RKO (cell line): ENCODE measurements at regions not wholly inside any gene's neighbourhood (a gene's known extent, or its start where the extent isn't known, plus 50 kb on each side); places are given as distances from the start of the nearest gene placed in this dataset.
"Not testable (repeated sequence)": the region's sequence is repeated elsewhere in the genome, so short reads cannot be mapped to it uniquely, and the experiment has no call there.

Source experiments
- DNase-seq: peaks from one replicate; pipeline ENCODE4 v3.0.0-alpha.2; 2016; ENCODE audit warnings: low spot score

GRCh38 chr3:159727506-159727905 is 261.1 kb upstream of the IL12A start:
- DNase-seq = no peak

DNA sequence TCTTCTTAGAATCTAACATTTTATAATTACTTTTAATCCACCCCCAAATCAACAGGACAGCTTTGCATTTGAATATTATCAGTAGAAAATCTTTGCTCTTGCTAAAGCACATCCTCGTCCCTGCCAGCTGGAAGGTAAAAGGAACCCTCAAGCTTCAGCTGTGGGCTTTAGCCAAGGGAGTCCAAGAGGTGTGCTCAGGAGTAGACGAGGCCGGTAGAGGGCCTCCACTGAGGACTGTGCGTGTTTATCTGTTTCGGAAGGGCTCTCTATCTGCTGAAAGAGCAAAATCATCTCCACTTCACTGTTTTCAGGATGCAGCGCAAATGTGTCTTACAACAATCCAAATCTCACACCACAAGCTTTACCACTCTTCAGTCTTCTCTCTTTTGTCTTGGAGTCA is 257.4 kb upstream of the IL12A start:
- no peak for DNase-seq

GRCh38 chr3:159732172-159733111 is 256.2 kb upstream of the IL12A start:
- DNase-seq = no peak

DNA sequence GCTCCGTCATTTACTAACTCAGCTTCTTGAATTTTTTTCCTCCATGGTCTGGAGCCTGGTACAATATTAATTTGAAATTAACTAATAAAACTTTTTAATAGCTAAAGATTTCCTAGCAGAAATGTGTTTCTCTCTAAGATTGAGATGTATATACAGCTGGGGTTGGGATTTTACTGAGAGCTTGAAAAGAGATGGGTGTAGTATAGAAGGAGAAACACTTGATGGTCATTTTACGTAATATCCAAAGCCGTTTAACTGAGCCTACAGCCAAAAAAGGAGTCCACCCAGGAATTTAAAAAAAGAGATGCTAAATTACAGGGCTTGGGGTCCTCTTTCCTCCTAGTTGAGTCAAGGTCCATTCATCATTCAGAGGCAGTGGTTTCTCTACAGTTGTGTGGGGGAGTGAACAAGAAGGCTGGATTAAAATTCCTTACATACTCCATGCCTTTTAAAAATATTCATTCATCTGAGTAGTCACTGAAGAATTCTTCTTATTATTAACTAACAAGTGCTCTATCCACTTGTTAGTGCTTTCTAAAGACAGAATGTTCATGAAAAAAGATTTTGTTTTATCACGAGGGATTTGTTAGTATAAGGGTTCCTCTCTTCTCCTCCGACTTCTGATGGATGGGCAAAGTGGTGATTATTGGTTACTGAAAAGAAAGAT is 255.3 kb upstream of the IL12A start:
- no peak for DNase-seq

DNA sequence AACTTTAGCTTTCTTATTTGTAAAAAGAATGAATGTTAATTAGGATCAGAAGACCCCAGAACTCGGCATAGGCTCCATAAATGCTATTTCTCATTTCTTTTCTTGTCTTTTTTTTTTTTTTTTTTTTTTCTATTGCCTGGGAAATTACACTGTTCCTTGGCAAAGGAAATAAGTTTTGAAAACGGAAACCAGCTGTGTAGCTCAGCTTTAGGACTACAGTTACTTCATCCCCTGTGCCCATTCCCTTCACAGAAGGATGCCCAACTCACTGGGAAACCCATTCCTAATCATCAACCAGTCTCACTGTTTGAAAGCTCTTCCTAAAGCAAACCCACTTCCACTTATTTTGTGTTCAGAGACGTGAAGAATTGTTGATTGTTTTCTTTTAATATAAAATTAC is 254.0 kb upstream of the IL12A start:
- DNase-seq = no peak

- no peak for DNase-seq
Measured at GRCh38 chr3:159739166-159739565, 249.5 kb upstream of the IL12A start.

DNA sequence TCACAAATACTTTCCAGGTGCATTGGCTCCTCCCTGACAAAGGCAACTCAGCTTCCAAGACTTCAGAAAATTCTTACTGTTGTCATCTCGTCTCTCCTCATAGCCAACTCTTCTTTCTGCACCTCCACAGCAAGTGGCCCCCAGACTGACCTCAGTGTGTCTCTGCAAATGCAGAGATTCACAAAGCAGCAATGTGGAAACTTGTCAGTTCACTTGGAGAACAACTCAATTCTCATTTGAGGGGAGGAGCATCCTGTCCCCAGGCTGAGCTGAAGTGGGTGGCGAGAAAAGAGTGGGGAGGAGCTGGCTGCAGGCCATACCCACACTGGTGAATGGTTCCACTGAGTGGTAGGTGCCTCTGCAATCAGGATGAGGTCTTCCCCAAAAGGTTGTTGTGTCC is 248.7 kb upstream of the IL12A start:
- DNase-seq = no peak

DNA sequence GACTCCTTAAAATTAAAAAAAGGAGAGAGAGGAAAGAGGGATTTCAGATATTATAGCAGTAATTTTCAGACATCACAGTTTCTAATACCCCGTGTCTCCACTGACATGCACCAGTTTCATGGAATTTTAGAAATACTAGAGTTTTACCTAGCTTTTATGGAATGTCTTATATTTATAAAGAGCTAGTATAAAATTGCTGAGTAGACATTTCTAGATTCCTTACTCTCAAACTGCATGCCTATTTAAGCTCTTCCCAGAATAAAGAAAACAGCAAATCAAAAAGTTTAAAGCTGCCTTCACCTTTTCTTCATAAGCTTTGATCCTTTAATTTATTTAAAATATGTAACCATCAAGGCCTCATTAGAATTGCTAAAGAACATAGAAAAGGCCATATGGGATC is 247.4 kb upstream of the IL12A start:
- no peak for DNase-seq

- no peak for DNase-seq
Measured at GRCh38 chr3:159748425-159748824, 240.2 kb upstream of the IL12A start.

GRCh38 chr3:159749406-159749805 is 239.2 kb upstream of the IL12A start:
- DNase-seq = no peak

DNA sequence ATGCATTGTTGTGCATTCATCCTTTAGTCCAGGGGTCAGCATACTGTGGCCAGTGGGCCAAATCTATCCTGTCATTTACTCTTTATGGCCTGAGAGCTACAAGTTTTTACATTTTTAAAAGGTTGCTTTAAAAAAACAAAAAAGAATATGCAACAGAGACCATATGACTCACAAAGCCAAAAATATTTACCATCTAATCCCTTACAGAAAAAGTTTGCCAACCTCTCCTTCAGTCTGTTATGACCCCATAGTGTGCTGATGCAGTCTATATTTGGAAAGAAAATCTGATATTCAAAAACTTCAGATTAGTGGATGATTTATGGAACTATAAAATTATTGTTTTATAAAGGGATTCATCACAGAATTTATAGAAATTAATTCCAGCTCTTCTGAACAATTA is 237.5 kb upstream of the IL12A start:
- no peak for DNase-seq

DNA sequence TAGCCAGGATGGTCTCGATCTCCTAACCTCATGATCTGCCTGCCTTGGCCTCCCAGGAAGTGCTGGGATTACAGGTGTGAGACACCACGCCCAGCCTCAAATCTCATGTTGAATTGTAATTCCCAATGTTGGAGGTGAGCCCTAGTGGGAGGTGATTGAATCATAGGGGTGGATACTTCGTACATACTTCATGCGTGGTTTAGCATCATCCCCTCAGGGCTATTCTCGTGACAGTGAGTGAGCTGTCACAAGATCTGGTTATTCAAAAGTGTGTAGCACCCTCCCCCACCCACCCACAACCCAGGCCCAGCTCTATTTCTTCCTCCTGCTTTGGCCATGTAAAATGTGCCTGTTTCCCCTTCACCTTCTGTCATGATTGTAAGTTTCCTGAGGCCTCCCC is 236.9 kb upstream of the IL12A start:
- DNase-seq = no peak

- not testable (repeated sequence) for DNase-seq
Measured at GRCh38 chr3:159756279-159757207, 232.1 kb upstream of the IL12A start.

- DNase-seq = no peak
Measured at GRCh38 chr3:159757341-159758060, 231.1 kb upstream of the IL12A start.

DNA sequence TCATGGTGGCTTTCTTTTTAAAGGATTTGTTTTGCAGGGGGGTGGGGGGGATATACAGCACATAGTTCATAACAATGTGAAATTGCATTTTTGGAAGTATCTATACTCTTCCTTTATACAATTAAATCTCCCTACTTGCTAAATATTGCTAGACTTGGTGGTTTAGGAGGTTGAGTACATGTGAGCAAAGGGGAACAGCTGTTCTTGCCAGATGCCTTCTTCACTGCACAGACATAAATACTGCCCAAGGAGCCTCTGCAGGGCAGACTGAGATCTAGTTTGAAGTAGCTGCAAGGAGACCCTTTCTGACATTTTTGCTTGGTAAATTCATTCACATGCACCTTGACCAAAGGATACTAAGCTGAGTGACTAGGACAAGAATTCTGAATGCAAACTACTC is 228.6 kb upstream of the IL12A start:
- no peak for DNase-seq

DNA sequence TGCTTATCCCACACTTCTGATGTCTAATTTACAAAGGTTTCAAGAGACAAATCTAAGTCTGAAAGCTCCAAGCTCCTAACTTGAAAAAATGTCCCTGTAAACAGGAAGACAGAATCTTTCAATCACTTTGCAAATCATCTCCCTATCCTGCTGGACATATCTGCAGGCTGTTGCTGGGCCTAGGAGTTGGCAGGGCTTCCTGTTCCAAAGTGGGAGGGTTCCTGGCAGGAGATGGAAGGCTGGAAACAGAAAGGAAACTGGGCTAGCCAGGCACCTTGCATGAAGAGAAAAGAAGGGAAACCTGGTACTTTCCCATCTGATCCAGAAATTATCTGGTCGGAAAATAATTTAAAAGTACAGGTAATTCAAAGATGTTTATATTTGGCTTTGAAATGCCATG is 227.3 kb upstream of the IL12A start:
- DNase-seq = peak; percentile 16

DNA sequence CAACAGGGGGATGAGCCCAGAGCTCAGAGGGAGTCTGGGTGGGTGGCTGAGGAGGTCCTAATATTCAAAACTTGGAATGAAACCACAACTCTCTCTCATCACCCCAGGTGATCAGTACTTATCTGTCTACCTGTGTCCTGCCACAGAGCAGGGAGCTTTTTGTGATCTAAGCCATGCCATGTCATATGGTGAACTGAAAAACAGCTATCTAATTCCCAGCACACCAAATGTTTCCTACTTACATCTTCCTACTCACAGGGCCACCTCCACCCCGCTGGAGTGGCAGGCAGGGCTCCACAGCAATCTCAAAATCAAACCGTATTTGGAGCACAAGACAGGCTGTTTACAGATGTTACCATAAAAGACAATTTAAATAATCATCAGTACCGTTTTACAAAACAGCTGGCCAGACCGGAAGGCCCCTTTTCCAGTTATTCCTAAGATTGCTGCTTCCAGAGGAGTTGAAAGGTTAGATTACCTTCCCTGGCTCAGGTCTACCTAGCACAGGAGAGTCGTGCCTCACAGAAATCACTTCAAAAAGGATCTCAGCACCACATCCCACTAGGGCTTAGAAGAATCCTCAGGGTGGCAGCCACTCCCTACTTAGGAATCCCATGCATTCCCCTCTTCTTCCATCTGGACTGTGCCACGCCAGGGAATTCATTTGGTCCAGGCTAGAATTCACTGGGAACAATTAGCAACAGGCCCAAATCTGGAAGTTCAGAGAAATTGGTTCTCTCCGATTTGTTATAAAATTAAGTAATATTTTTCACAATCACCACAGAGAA is 226.6 kb upstream of the IL12A start:
- DNase-seq = peak; percentile 22

DNA sequence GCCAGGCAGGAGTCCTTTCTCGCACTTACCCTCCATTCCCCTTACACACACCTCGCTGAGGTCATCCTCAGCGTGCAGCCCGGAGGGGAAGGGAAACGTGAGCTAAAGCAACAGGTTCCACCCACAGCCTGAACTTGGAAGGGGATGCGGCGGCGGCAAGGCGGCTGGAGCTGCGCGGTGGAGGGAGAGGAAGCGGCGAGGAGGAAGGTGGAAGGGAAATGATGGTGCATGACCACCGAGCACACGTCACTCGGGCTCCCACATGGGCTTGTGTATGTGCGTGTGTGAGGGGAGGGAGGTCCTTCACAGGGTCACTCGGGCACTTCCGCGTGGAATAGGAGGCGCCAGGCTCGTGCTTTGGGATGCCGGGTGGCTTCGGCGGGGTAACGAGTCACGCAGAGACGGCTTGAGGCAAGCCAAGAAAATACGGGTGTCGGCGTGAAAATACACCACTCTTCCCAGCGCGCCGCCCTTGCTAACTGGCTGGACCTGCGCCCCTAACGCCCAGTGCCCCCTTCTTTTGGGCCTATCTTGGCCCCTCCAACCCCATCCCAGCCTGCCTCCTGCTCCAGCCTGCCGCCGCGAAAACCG is 225.5 kb upstream of the IL12A start:
- DNase-seq = peak; percentile 80

GRCh38 chr3:159763602-159764489 is 224.8 kb upstream of the IL12A start:
- DNase-seq = peak; percentile 91
